SU-DHL-6 (cell line): ENCODE measurements at regions not wholly inside any gene's neighbourhood (a gene's known extent, or its start where the extent isn't known, plus 50 kb on each side); places are given as distances from the start of the nearest gene placed in this dataset.

ENCODE experiments used
- H2AFZ ChIP-seq: fragments of 200-600 bp; sonication (generic); 2 replicates; pipeline ENCODE4 v1.6.1; 2014; ENCODE audit warnings: low read depth, mild to moderate bottlenecking, moderate library complexity, mixed read lengths, antibody characterized with exemption, low read length; ENCODE audit not compliant: severe bottlenecking
- H3F3A ChIP-seq: fragments of 200-600 bp; shearing (Covaris generic); 2 replicates; pipeline ENCODE4 v1.6.0; 2016; ENCODE audit warnings: antibody characterized with exemption, mild to moderate bottlenecking; ENCODE audit not compliant: insufficient read depth
- H3K27ac ChIP-seq: fragments of 200-600 bp; sonication (generic); 2 replicates; pipeline ENCODE4 v1.5.1; 2016; ENCODE audit warnings: low read depth, mild to moderate bottlenecking, low read length, moderate library complexity, mixed read lengths
- H3K27me3 ChIP-seq: fragments of 200-600 bp; sonication (generic), shearing (Covaris generic); 2 replicates; pipeline ENCODE4 v1.6.0; 2014; ENCODE audit warnings: mild to moderate bottlenecking, low read length
- H3K36me3 ChIP-seq: fragments of 200-600 bp; sonication (generic); 2 replicates; pipeline ENCODE4 v1.6.1; 2014; ENCODE audit warnings: mild to moderate bottlenecking, low read length, mixed read lengths
- H3K4me2 ChIP-seq: fragments of 300-600, 200-600 bp; shearing (Covaris generic), sonication (generic); 2 replicates; pipeline ENCODE4 v1.6.0; 2014; ENCODE audit warnings: low read length, low read depth, mild to moderate bottlenecking; ENCODE audit not compliant: poor library complexity, severe bottlenecking
- H3K4me3 ChIP-seq: fragments of 200-600 bp; sonication (generic); 2 replicates; pipeline ENCODE4 v1.5.1; 2014; ENCODE audit warnings: antibody characterized with exemption, low read length, mild to moderate bottlenecking, mixed read lengths; ENCODE audit not compliant: insufficient read depth, poor library complexity, severe bottlenecking
- H3K79me2 ChIP-seq: fragments of 200-600 bp; sonication (generic); 2 replicates; pipeline ENCODE4 v1.6.1; 2014; ENCODE audit warnings: mild to moderate bottlenecking, low read length, moderate library complexity; ENCODE audit not compliant: insufficient read depth
- H3K9ac ChIP-seq: fragments of 200-600 bp; sonication (generic); 2 replicates; pipeline ENCODE4 v1.7.0; 2014; ENCODE audit warnings: mild to moderate bottlenecking, low read length
- H3K9me2 ChIP-seq: fragments of 200-600 bp; sonication (generic); replicated peaks from 2 replicates; pipeline ENCODE4 v1.6.1; 2014; ENCODE audit warnings: low read length; ENCODE audit not compliant: insufficient read depth
- H3K9me3 ChIP-seq: fragments of 200-600 bp; sonication (generic); 2 replicates; pipeline ENCODE4 v1.6.1; 2014; ENCODE audit warnings: low read length, mixed read lengths; ENCODE audit not compliant: insufficient read depth
- H4K20me1 ChIP-seq: fragments of 200-600 bp; sonication (generic); 2 replicates; pipeline ENCODE4 v1.6.1; 2014; ENCODE audit warnings: low read depth, mild to moderate bottlenecking, antibody characterized with exemption, low read length, moderate library complexity, mixed read lengths
- CTCF ChIP-seq: fragments of 200-600 bp; sonication (generic); IDR thresholded peaks from one replicate; pipeline ENCODE4 v1.5.1; 2017; ENCODE audit warnings: antibody characterized with exemption, mild to moderate bottlenecking, low read length, moderate library complexity; ENCODE audit not compliant: insufficient read depth, poor library complexity, severe bottlenecking
- EZH2phosphoT487 ChIP-seq: fragments of 200-600 bp; sonication (generic), shearing (Covaris generic); conservative IDR thresholded peaks from 2 replicates; pipeline ENCODE4 v1.6.1; 2018; ENCODE audit warnings: mild to moderate bottlenecking, antibody characterized with exemption, low read length, moderate library complexity, mixed read lengths

DNA sequence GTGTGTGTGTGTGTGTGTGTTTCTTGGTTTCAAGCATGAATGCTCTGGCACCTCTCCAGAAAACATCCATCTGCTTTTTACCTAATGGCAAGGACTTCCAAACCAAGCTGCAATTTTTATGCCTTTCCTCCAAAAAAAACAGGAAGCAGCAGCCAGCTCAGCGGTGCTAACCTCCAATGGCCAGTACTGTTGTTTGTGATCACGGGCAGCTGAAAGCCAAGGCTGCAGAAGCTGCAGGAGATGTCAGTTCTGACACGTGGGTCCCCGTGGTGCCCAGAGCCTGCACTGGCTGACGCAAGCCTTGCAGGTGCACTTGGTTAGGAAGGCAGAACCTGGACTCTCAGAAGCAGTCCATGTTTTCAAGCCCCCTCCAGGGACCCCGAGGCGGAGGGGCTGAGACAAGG, 313.6 kb upstream of the DDX53 start:
- H3K9ac ChIP-seq: no peak overlapping the region
- no peaks in the 10 kb centered on the region for H3K36me3 ChIP-seq
- H2AFZ ChIP-seq: no peak overlapping the region
- no peaks in the 10 kb centered on the region for H3K9me2 ChIP-seq
- H3F3A ChIP-seq: no peaks in the 10 kb centered on the region
- H3K4me2 ChIP-seq: peak overlapping the region; percentile 38
- H3K27ac ChIP-seq: no peak overlapping the region
- TF ChIP-seq CTCF (no peak), EZH2phosphoT487 (no peak)
- H4K20me1 ChIP-seq: no peaks in the 10 kb centered on the region
- no peaks in the 10 kb centered on the region for H3K79me2 ChIP-seq
- H3K4me3 ChIP-seq: peak overlapping the region; percentile 14
- no peaks in the 10 kb centered on the region for H3K9me3 ChIP-seq
- no peaks in the 10 kb centered on the region for H3K27me3 ChIP-seq

GRCh38 chrX:22689290-22689689, 310.5 kb upstream of the DDX53 start:
- H3F3A ChIP-seq: no peaks in the 10 kb centered on the region
- no peak overlapping the region for H2AFZ ChIP-seq
- no peaks in the 10 kb centered on the region for H3K9me3 ChIP-seq
- no peaks in the 10 kb centered on the region for H4K20me1 ChIP-seq
- H3K27me3 ChIP-seq: no peaks in the 10 kb centered on the region
- no peak overlapping the region for H3K27ac ChIP-seq
- no peak overlapping the region for H3K4me2 ChIP-seq
- no peaks in the 10 kb centered on the region for H3K79me2 ChIP-seq
- no peak overlapping the region for H3K9ac ChIP-seq
- H3K9me2 ChIP-seq: no peaks in the 10 kb centered on the region
- H3K36me3 ChIP-seq: no peaks in the 10 kb centered on the region
- H3K4me3 ChIP-seq: no peak overlapping the region
- TF ChIP-seq EZH2phosphoT487: no peak
- no peak for TF ChIP-seq CTCF

DNA sequence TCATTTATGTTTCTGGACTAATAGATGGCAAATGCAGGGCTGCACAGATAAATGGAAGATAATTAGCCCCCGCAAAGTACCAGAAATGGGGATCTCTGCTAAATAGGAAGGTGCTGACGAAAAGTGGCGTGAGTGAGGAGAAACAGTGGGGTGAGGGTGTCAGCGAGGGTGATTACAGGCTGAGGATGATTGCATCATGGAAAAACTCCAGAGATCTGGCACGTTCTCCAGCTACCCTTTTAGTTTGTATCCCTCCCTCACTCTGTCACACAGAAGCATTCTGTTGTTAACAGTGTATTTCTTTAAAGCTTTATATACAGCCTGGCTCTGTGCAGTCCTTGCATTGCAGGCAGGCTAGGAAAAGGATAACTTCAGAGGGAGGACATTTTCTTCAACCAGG, 309.6 kb upstream of the DDX53 start:
- no peak overlapping the region for H2AFZ ChIP-seq
- no peaks in the 10 kb centered on the region for H3K79me2 ChIP-seq
- no peaks in the 10 kb centered on the region for H3K9me3 ChIP-seq
- no peak overlapping the region for H3K9ac ChIP-seq
- no peaks in the 10 kb centered on the region for H3K9me2 ChIP-seq
- H4K20me1 ChIP-seq: no peaks in the 10 kb centered on the region
- H3K4me3 ChIP-seq: no peak overlapping the region
- H3K36me3 ChIP-seq: no peaks in the 10 kb centered on the region
- no peak overlapping the region for H3K4me2 ChIP-seq
- H3F3A ChIP-seq: no peaks in the 10 kb centered on the region
- H3K27me3 ChIP-seq: no peaks in the 10 kb centered on the region
- TF ChIP-seq EZH2phosphoT487: no peak
- no peak for TF ChIP-seq CTCF
- H3K27ac ChIP-seq: no peak overlapping the region
